Stimulated activated CD8-positive, alpha-beta memory T cell treated with anti-CD3 and anti-CD28 coated beads, Interleukin-2, amount 100 ng/mL, for 1 hour (primary cell): ENCODE measurements at regions not wholly inside any gene's neighbourhood (a gene's known extent, or its start where the extent isn't known, plus 50 kb on each side); places are given as distances from the start of the nearest gene placed in this dataset.

Experiments
- DNase-seq, 2 donors: peaks; one replicate each; pipeline ENCODE4 v3.0.0-alpha.2; 2020; ENCODE audit warnings: low read depth in 2 of 2

DNA sequence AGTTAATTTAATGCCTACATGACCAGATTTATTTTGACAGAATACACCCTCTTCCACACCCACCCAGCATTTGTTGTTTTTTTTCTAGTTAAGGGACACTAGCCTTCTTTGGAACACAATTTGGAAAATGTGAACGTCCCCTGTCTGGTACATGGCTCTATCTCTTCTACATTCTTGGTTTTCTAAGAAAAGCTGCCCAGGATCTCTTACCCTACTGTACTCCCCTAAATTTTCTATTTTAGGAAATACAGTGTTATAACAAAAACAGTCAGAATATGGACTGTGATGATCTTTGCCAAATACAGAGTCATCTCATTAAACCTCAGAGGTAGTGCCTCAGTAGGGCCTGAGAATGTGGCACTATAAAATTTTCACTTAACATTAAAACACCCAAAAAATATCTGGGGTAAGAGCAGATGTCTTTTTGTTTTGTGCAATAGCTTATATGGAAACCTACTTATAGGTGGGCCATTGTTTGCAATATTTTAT, 93.1 kb upstream of the SPON1 start:
- no peak for DNase-seq

DNA sequence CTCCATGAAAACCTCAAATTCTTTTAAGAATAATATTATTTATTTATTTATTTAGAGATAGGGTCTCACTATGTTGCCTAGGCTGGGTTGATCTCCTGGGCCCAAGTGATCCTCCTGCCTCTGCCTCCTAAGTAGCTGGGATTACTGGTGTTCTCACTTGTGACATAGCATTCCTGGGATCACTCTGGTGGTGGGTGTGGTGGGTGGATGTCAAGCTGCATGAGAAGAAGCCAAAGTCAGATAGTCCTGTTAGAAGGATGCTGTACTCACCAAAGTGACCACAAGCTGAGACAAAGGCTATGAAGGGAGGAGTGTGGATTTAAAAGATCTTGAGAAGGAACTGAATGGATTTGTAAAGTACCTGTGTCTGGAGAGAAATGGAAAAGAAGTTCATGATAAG, 87.9 kb upstream of the SPON1 start:
- DNase-seq, result no peak

- no peak for DNase-seq
Measured at GRCh38 chr11:13875643-13876042, 86.9 kb upstream of the SPON1 start.

- DNase-seq, result no peak
Measured at GRCh38 chr11:13876423-13876822, 86.1 kb upstream of the SPON1 start.

- no peak for DNase-seq
Measured at GRCh38 chr11:13878077-13878476, 84.4 kb upstream of the SPON1 start.

DNA sequence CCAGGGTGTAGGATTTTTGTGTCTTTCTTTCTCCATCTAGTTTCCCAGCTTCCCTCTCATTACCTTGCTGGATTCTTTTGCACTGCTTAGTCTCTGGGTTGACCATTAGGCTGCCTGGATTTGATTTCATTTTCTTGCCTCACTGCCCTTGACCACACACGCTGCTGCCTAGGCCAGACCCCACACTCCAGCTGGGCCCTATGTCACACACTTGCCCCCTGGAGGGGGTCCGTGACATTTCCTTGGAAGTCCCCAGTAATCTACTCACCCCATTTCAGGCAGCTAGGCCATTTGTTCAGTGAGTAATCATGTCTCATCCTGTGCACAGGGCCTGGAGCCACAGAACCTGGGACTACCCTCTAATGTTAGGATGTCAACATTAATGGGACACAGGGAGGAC, 81.9 kb upstream of the SPON1 start:
- DNase-seq, result no peak

DNA sequence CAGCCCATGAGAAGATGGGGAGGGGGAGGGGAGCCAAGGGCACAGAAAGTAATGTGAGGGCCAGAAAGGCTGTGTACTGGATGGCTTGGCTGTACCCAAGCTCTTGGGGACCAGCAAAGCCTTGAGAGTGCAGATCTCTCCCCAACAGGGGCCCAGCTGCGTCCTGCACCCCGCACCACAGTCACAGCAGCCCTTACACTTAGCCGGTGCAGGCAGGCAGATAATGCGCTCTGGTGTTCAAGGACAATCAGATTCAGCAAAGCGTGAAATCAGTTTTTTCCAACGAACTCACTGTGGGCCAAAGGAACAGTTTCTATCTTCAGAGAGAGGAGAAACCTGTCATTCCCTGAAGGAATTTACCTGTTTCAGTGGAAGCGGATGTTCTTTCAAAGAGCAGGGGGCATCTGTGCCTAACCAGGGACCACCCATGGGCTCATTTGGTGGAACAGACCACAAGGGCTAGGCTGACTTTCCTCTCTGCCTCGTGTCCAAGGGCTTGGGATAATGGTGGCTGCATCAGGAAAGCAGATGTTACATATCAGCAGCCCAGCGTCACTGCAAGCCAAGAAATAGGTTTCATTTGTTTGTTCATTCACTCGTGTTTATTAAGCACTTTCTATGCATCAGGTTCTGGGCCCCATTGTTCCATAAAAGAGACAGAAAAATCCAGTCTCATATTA, 81.2 kb upstream of the SPON1 start:
- DNase-seq, result no peak

GRCh38 chr11:13883042-13883441, 79.5 kb upstream of the SPON1 start:
- no peak for DNase-seq

DNA sequence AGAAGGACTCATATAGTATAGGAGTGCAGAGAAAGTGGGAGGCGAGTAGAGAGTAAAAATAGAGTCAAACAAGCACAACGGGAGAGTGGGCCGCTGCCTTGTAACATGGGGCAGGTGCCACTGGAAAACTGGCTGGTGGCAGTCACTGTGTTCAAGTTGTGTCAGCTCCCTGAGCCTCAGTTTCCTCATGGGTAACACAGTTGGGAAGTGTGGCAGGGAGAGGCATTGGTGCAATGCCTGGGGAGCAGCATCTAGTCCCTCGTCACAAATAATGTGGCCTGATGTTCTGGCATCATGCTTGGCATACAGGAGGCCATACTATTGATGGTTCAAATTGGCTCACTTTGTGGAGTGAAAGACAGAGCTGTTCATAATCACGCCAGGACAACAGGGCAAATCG, 78.9 kb upstream of the SPON1 start:
- no peak for DNase-seq

DNA sequence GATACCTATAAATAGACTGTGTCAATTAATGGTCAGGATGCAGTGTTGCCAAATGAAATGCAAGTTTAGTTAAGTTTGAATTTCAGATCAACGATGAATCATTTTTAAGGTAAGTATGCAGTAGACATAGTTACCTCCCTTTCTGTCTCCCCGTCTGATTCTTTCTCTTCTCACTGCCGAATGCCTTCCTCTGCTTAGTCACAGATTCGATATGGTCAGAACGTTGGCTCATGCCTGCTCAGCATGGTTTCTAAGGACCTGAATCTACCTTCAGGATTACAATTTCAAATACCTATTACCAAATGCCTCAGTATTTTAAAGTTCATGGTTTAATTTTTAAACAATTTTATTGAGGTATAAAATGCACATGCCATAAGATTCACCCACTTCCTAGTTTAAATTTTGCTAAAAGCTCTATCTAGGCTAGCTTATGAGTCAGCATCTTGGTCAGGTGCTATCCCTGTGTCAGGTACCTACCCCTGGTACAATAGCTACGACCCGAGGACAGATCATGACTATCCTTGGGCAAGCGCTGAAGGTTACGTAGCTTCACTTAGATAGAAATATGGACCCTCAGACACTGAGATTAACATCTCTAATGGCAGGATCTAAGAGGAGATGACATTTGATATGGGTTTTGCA, 78.2 kb upstream of the SPON1 start:
- DNase-seq, result no peak

DNA sequence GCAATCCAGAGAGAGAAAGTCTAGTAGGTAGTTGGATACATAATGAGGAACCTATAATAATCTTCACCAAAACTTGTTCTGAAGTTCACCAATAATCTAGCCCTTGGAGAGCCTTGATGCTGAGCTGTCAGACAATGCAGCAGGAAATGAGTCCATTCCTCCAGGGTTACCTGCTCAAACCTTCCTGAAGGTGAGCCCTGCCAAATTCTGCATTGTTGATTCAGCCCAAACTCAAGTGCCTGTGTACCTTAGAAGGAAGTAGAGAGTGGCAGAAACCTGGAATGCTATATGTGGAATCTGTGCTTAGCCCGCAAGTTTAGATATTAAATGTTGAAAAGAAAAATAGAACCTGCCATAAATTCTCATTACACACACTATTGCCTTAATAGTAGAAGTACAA, 77.4 kb upstream of the SPON1 start:
- DNase-seq, result no peak

DNA sequence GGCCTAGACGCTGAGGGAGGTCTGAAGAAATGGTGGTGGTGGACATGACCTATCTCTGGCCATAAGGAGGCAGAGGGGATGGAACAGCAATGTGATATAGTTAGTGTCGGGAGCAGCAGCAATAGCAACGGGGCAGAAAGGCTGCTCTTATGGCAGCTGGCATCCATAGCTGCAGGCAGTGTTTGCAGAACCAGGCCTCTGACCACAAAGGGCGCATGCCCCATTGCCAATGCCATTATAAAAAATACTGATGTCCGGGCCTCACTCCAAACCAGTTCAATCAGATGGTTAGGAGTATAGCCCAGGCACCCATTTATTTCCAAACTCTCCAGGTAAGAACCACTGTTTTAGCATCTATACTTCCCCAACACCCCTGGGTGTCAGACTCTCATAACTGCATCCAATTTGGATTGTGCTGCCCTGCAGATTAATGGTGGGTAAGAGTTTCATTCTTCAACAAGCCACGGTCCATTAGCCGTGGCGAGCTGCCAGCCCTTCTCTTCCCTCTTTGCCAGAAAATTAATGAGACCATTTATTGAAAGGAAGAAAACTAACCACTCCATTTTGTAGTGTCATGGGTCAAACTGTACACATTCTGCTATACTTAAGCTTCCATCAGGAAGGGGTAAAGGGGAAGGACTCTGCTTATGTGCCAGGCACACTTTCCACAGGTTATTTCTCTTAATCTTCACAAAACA, 72.8 kb upstream of the SPON1 start:
- no peak for DNase-seq

DNA sequence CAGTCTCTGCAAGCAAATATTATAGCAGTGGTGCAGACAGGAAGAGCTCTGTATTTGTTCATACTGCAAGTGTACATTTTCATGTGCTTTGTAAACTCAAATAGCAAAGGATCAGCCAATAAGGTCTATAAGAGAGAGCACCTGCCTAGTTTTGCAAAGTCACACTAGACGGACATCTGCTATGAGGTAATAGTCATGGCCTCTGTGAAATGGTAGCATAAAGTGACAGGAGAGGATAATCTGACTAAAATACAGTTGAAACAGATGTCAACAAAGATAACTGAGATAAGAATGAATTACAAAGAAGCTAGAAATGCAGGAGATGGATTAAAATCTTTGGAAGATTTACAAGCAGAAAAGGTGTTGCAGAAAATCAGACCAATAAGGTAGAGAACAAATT, 70.6 kb upstream of the SPON1 start:
- DNase-seq, result no peak

DNA sequence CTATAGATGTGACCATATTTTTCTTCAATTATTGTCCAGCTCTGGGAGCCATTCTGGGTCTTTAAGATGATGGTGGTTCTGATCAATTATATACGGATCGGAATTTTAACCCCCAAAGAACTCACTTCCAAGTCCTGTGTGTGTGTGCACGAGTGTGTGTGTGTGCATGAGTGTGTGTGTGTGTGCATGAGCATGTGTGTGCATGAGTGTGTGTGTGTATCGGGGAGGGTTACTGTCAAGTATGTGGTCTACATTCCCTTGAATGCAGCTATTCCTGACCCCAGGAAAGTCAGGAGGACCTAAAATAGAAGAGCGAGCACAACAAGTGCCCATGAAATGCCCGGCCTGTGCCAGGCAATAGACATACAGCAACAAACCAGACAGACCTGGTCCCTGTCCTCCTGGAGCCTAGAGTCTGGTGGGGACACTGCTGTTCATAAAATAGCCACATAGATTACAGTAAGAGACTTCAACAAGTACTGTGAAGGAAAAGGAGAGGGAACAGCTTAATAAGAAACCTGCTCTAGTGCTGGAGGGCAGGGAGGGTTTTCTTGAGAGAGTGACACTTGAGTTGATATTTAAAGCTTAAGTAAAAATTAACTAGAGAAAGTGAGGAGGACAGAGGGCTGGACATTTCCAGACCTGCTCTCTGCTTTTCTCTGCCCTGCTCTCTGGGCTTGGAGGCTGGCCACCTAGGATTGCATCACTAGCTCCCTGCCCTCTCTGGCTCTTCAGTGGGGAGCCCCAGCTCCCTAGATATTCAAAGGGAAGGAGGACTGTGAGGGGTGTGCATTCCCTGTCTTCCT, 66.1 kb upstream of the SPON1 start:
- no peak for DNase-seq

GRCh38 chr11:13896981-13897353, 65.6 kb upstream of the SPON1 start:
- no peak for DNase-seq

GRCh38 chr11:13897646-13898276, 64.8 kb upstream of the SPON1 start:
- no peak for DNase-seq

- no peak for DNase-seq
Measured at GRCh38 chr11:13899603-13900002, 62.9 kb upstream of the SPON1 start.

- DNase-seq, result no peak
Measured at GRCh38 chr11:13902523-13902922, 60.0 kb upstream of the SPON1 start.

- DNase-seq, result no peak
Measured at GRCh38 chr11:13905137-13905781, 57.3 kb upstream of the SPON1 start.

GRCh38 chr11:13907678-13908077, 54.8 kb upstream of the SPON1 start:
- no peak for DNase-seq

DNA sequence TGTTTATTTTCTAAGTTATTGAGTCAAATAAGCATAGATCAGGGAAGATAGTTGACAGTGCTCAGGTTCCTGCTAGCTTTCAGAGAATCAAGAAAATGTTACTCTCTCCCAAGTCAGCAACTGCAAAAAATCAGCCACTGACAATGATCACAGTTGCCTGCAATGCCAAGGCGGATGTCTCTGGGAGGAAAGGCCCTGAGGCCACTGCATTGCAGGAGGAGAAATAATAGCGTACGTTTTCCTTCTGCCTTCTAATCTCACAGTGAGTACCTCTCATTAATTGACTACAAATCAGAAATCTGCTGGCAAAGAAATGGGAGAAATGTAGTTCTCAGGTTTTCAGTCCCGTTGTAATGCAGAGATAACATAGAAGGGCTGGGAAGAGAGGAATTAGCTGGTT, 54.0 kb upstream of the SPON1 start:
- no peak for DNase-seq
